ENCODE measurements at regions not wholly inside any gene's neighbourhood (a gene's known extent, or its start where the extent isn't known, plus 50 kb on each side); places are given as distances from the start of the nearest gene placed in this dataset.
"Not testable (repeated sequence)": the region's sequence is repeated elsewhere in the genome, so short reads cannot be mapped to it uniquely, and the experiment has no call there.

GRCh38 chr9:102164247-102164646, 425.8 kb upstream of the GRIN3A start:
- no peak for DNase-seq (ENCODE audit: low spot score)

- not testable (repeated sequence) for DNase-seq (ENCODE audit: low spot score)
Measured at GRCh38 chr9:102153081-102153480, 414.6 kb upstream of the GRIN3A start.

- no peak for DNase-seq (ENCODE audit: low spot score)
Measured at GRCh38 chr9:102135768-102136167, 397.3 kb upstream of the GRIN3A start.

- DNase-seq (ENCODE audit: low spot score) = no peak
Measured at GRCh38 chr9:102124465-102124864, 386.0 kb upstream of the GRIN3A start.

GRCh38 chr9:102114557-102114956, 376.1 kb upstream of the GRIN3A start:
- DNase-seq (ENCODE audit: low spot score) = no peak

GRCh38 chr9:102113191-102113590, 374.7 kb upstream of the GRIN3A start:
- no peak for DNase-seq (ENCODE audit: low spot score)

- no peak for DNase-seq (ENCODE audit: low spot score)
Measured at GRCh38 chr9:102106439-102106838, 368.0 kb upstream of the GRIN3A start.

GRCh38 chr9:102101723-102102122, 363.3 kb upstream of the GRIN3A start:
- DNase-seq (ENCODE audit: low spot score) = no peak

GRCh38 chr9:102087141-102087540, 348.7 kb upstream of the GRIN3A start:
- no peak for DNase-seq (ENCODE audit: low spot score)

- DNase-seq (ENCODE audit: low spot score) = no peak
Measured at GRCh38 chr9:102085548-102085947, 347.1 kb upstream of the GRIN3A start.

- no peak for DNase-seq (ENCODE audit: low spot score)
Measured at GRCh38 chr9:102072059-102072764, 333.8 kb upstream of the GRIN3A start.

GRCh38 chr9:102069969-102070368, 331.5 kb upstream of the GRIN3A start:
- no peak for DNase-seq (ENCODE audit: low spot score)

- DNase-seq (ENCODE audit: low spot score) = no peak
Measured at GRCh38 chr9:102054811-102055210, 316.4 kb upstream of the GRIN3A start.

- DNase-seq (ENCODE audit: low spot score) = no peak
Measured at GRCh38 chr9:102049586-102050246, 311.3 kb upstream of the GRIN3A start.

- DNase-seq (ENCODE audit: low spot score) = no peak
Measured at GRCh38 chr9:102047549-102047948, 309.1 kb upstream of the GRIN3A start.

- DNase-seq (ENCODE audit: low spot score) = no peak
Measured at GRCh38 chr9:102044133-102044532, 305.7 kb upstream of the GRIN3A start.

GRCh38 chr9:102038006-102038405, 299.6 kb upstream of the GRIN3A start:
- DNase-seq (ENCODE audit: low spot score) = no peak

- no peak for DNase-seq (ENCODE audit: low spot score)
Measured at GRCh38 chr9:102035929-102036328, 297.5 kb upstream of the GRIN3A start.

GRCh38 chr9:102032614-102033013, 294.2 kb upstream of the GRIN3A start:
- DNase-seq (ENCODE audit: low spot score) = no peak

GRCh38 chr9:102000956-102001355, 262.5 kb upstream of the GRIN3A start:
- no peak for DNase-seq (ENCODE audit: low spot score)

- no peak for DNase-seq (ENCODE audit: low spot score)
Measured at GRCh38 chr9:101999441-101999840, 261.0 kb upstream of the GRIN3A start.

- DNase-seq (ENCODE audit: low spot score) = no peak
Measured at GRCh38 chr9:101995231-101995630, 256.8 kb upstream of the GRIN3A start.

- DNase-seq (ENCODE audit: low spot score) = no peak
Measured at GRCh38 chr9:101993771-101994170, 255.3 kb upstream of the GRIN3A start.

GRCh38 chr9:101991926-101992325, 253.5 kb upstream of the GRIN3A start:
- DNase-seq (ENCODE audit: low spot score) = no peak

All from hematopoietic multipotent progenitor cell treated with erythropoietin and hydrocortisone succinate and interleukin-3 and kit ligand, for 17 days (in vitro differentiated cells).